H1 (cell line): ENCODE measurements at regions not wholly inside any gene's neighbourhood (a gene's known extent, or its start where the extent isn't known, plus 50 kb on each side); places are given as distances from the start of the nearest gene placed in this dataset.

Experiments
- CTCF ChIA-PET: fragments of 300-600 bp; sonication (Branson Sonifier 250); formaldehyde crosslinking; loops from one replicate; lab custom pipeline; 2021; ENCODE audit not compliant: partially characterized antibody; lab: Charles Lee
- POLR2A ChIA-PET: fragments of 300-600 bp; sonication (Branson Sonifier 250); formaldehyde crosslinking; loops from one replicate; lab custom pipeline; 2021; ENCODE audit warnings: inconsistent platforms; ENCODE audit not compliant: partially characterized antibody; lab: Charles Lee
- DNase-seq, 2 experiments: peaks; one replicate each; pipeline versions ENCODE4 v3.0.0 to v3.0.0-alpha.2; 2010 to 2022; ENCODE audit warnings: low spot score in 2 of 2, low read depth in 1 of 2, mixed read lengths in 1 of 2
- FAIRE-seq: peaks from 2 replicates; lab custom pipeline; 2011; peaks lifted over from hg19 to GRCh38; lab: Jason Lieb, UNC
- H2AFZ ChIP-seq: 2 replicates; pipeline ENCODE4 v1.8.1; 2012; ENCODE audit warnings: low read length, inconsistent platforms
- H2AK5ac ChIP-seq: 2 replicates; pipeline ENCODE4 v1.6.1; 2013; ENCODE audit warnings: low read depth, low read length
- H2BK120ac ChIP-seq: replicated peaks from 2 replicates; pipeline ENCODE3; 2013; ENCODE audit warnings: low read depth, low read length, inconsistent platforms
- H2BK12ac ChIP-seq: 2 replicates; pipeline ENCODE4 v1.6.1; 2013; ENCODE audit warnings: low read depth, low read length
- H2BK15ac ChIP-seq: 2 replicates; pipeline ENCODE4 v1.6.1; 2013; ENCODE audit warnings: low read length
- H2BK20ac ChIP-seq: 2 replicates; pipeline ENCODE4 v1.6.1; 2013; ENCODE audit warnings: low read length
- H2BK5ac ChIP-seq: 2 replicates; pipeline ENCODE4 v1.6.1; 2013; ENCODE audit warnings: low read depth, low read length
- H3K14ac ChIP-seq: 2 replicates; pipeline ENCODE4 v1.6.1; 2013; ENCODE audit warnings: inconsistent platforms; ENCODE audit not compliant: insufficient read length
- H3K18ac ChIP-seq: 2 replicates; pipeline ENCODE4 v1.6.1; 2013; ENCODE audit warnings: low read length; ENCODE audit errors: extremely low read depth
- H3K23ac ChIP-seq: 2 replicates; pipeline ENCODE4 v1.6.1; 2013; ENCODE audit warnings: inconsistent platforms; ENCODE audit not compliant: insufficient read length
- H3K23me2 ChIP-seq: 2 replicates; pipeline ENCODE4 v1.6.1; 2013; ENCODE audit warnings: low read depth, low read length
- H3K27ac ChIP-seq: 2 replicates; pipeline ENCODE4 v1.6.1; 2011; ENCODE audit warnings: low read depth, low read length, inconsistent platforms
- H3K27me3 ChIP-seq, 4 experiments: replicated peaks in 1 of 4; 1 replicate in 1 of 4; 2 replicates in 3 of 4; pipeline versions ENCODE4 v1.6.1 to v1.8.1; 2011 to 2013; ENCODE audit warnings: low read length in 3 of 4, mild to moderate bottlenecking in 3 of 4, inconsistent platforms in 2 of 4, mixed read lengths in 2 of 4, moderate library complexity in 1 of 4; ENCODE audit not compliant: control insufficient read depth in 3 of 4, insufficient read depth in 3 of 4; ENCODE audit errors: extremely low read depth in 1 of 4
- H3K36me3 ChIP-seq, 4 experiments: 2 replicates each; pipeline versions ENCODE4 v1.6.1 to v1.8.1; 2011 to 2013; ENCODE audit warnings: mild to moderate bottlenecking in 4 of 4, low read length in 3 of 4, moderate library complexity in 2 of 4, control low read depth in 1 of 4, inconsistent platforms in 1 of 4; ENCODE audit not compliant: insufficient read depth in 4 of 4, control insufficient read depth in 2 of 4
- H3K4ac ChIP-seq: replicated peaks from 2 replicates; pipeline ENCODE3; 2013; ENCODE audit warnings: low read length, low read depth, mixed read lengths, inconsistent platforms; ENCODE audit not compliant: insufficient read length
- H3K4me1 ChIP-seq, 4 experiments: replicated peaks in 1 of 4; 1 replicate in 1 of 4; 2 replicates in 3 of 4; pipeline versions ENCODE4 v1.6.1 to v1.8.1; 2011 to 2013; ENCODE audit warnings: low read length in 3 of 4, inconsistent platforms in 2 of 4, mixed read lengths in 1 of 4; ENCODE audit not compliant: insufficient read depth in 4 of 4, control insufficient read depth in 3 of 4
- H3K4me2 ChIP-seq, 2 experiments: 2 replicates each; pipeline versions ENCODE4 v1.6.1 to v1.8.1; 2011 to 2013; ENCODE audit warnings: low read depth in 2 of 2, low read length in 2 of 2, control low read depth in 1 of 2, inconsistent platforms in 1 of 2, mild to moderate bottlenecking in 1 of 2; ENCODE audit not compliant: insufficient read depth in 1 of 2
- H3K4me3 ChIP-seq, 4 experiments: fragments of 200-600, 300-600 bp in 1 of 4; sonication (generic), shearing (Covaris generic), sonication (Bioruptor Twin) in 1 of 4; 2 replicates each; pipeline versions ENCODE4 v1.5.1 to v1.8.1; 2011 to 2016; ENCODE audit warnings: low read length in 4 of 4, low read depth in 3 of 4, control low read depth in 2 of 4, inconsistent platforms in 2 of 4, mild to moderate bottlenecking in 2 of 4, mixed read lengths in 1 of 4, moderate library complexity in 1 of 4; ENCODE audit not compliant: insufficient read depth in 2 of 4; ENCODE audit errors: extremely low read depth in 1 of 4
- H3K56ac ChIP-seq: replicated peaks from 2 replicates; pipeline ENCODE3; 2013; ENCODE audit warnings: low read depth, mild to moderate bottlenecking, mixed read lengths, low read length, inconsistent platforms; ENCODE audit not compliant: insufficient read length
- H3K79me1 ChIP-seq: 2 replicates; pipeline ENCODE4 v1.6.1; 2013; ENCODE audit warnings: low read depth, low read length, control low read depth
- H3K79me2 ChIP-seq, 2 experiments: 2 replicates each; pipeline versions ENCODE4 v1.6.1 to v1.8.1; 2012 to 2013; ENCODE audit warnings: low read length in 2 of 2, mild to moderate bottlenecking in 2 of 2, inconsistent platforms in 1 of 2; ENCODE audit not compliant: insufficient read depth in 2 of 2, control insufficient read depth in 1 of 2
- H3K9ac ChIP-seq, 4 experiments: replicated peaks in 1 of 4; 1 replicate in 1 of 4; 2 replicates in 3 of 4; pipeline versions ENCODE4 v1.6.1 to v1.8.1; 2011 to 2013; ENCODE audit warnings: low read depth in 3 of 4, low read length in 3 of 4, control low read depth in 2 of 4, mild to moderate bottlenecking in 2 of 4, moderate library complexity in 2 of 4, inconsistent platforms in 1 of 4; ENCODE audit errors: extremely low read depth in 1 of 4
- H3K9me3 ChIP-seq, 2 experiments: 2 replicates each; pipeline versions ENCODE4 v1.6.1 to v1.8.1; 2012 to 2013; ENCODE audit warnings: mild to moderate bottlenecking in 2 of 2, moderate library complexity in 2 of 2, control low read depth in 1 of 2, inconsistent platforms in 1 of 2, low read depth in 1 of 2, low read length in 1 of 2, mixed read lengths in 1 of 2; ENCODE audit not compliant: insufficient read depth in 2 of 2
- H4K20me1 ChIP-seq, 2 experiments: replicated peaks in 1 of 2; 2 replicates each; pipeline versions ENCODE3 to v1.8.1; 2011 to 2013; ENCODE audit warnings: inconsistent platforms in 2 of 2, low read length in 2 of 2, mild to moderate bottlenecking in 1 of 2; ENCODE audit not compliant: insufficient read depth in 2 of 2, control insufficient read depth in 1 of 2
- H4K5ac ChIP-seq: 2 replicates; pipeline ENCODE4 v1.6.1; 2013; ENCODE audit warnings: low read length, low read depth, mixed read lengths, inconsistent platforms; ENCODE audit not compliant: insufficient read length
- H4K8ac ChIP-seq: 2 replicates; pipeline ENCODE4 v1.8.0; 2013; ENCODE audit warnings: mild to moderate bottlenecking, moderate library complexity, low read length, inconsistent platforms; ENCODE audit not compliant: insufficient read depth; ENCODE audit errors: extremely low read depth
- H4K91ac ChIP-seq: replicated peaks from 2 replicates; pipeline ENCODE3; 2013; ENCODE audit warnings: low read length, mixed read lengths, inconsistent platforms; ENCODE audit not compliant: insufficient read length
- EGR1 ChIP-seq: IDR thresholded peaks from 2 replicates; pipeline ENCODE4 v1.6.1; 2011; ENCODE audit warnings: low read depth, low read length, borderline replicate concordance
- EP300 ChIP-seq, 2 experiments: IDR thresholded peaks; 1 replicate in 1 of 2; 2 replicates in 1 of 2; pipeline ENCODE4 v1.6.1; 2011 to 2012; ENCODE audit warnings: low read depth in 2 of 2, low read length in 2 of 2, mild to moderate bottlenecking in 2 of 2, borderline replicate concordance in 1 of 2, inconsistent platforms in 1 of 2, moderate library complexity in 1 of 2
- EZH2 ChIP-seq: fragments of 200-600 bp; sonication (generic); IDR thresholded peaks from 2 replicates; pipeline ENCODE4 v1.7.1; 2012; ENCODE audit warnings: low read depth, mild to moderate bottlenecking, moderate library complexity, low read length, inconsistent platforms; ENCODE audit not compliant: severe bottlenecking
- GTF2F1 ChIP-seq: IDR thresholded peaks from 2 replicates; pipeline ENCODE4 v1.6.1; 2012; ENCODE audit warnings: low read depth, low read length, improper control_type of control experiment, borderline replicate concordance
- KDM4A ChIP-seq: IDR thresholded peaks from one replicate; pipeline ENCODE4 v1.7.1; 2012; ENCODE audit warnings: low read depth, mild to moderate bottlenecking, moderate library complexity, low read length, inconsistent platforms; ENCODE audit not compliant: severe bottlenecking
- KDM5A ChIP-seq: fragments of 200-600 bp; IDR thresholded peaks from 2 replicates; pipeline ENCODE4 v1.7.1; 2012; ENCODE audit warnings: mild to moderate bottlenecking, low read length, inconsistent platforms, mixed read lengths
- MAX ChIP-seq: IDR thresholded peaks from 2 replicates; pipeline ENCODE4 v1.6.1; 2012; ENCODE audit warnings: inconsistent platforms
- RFX5 ChIP-seq: IDR thresholded peaks from 2 replicates; pipeline ENCODE4 v1.6.1; 2011; ENCODE audit warnings: low read depth, low read length, improper control_type of control experiment, borderline replicate concordance
- TBP ChIP-seq: IDR thresholded peaks from 2 replicates; pipeline ENCODE4 v1.6.1; 2011; ENCODE audit warnings: low read depth, low read length, improper control_type of control experiment
- TCF12 ChIP-seq: IDR thresholded peaks from 2 replicates; pipeline ENCODE4 v1.6.1; 2011; ENCODE audit warnings: low read depth, mild to moderate bottlenecking, low read length
- TEAD4 ChIP-seq: IDR thresholded peaks from 2 replicates; pipeline ENCODE4 v1.6.1; 2012; ENCODE audit warnings: low read depth, low read length, inconsistent platforms, mixed read lengths
- USF2 ChIP-seq: IDR thresholded peaks from 2 replicates; pipeline ENCODE4 v1.6.1; 2011; ENCODE audit warnings: low read length, improper control_type of control experiment
- ZNF274 ChIP-seq: IDR thresholded peaks from 2 replicates; pipeline ENCODE4 v1.7.0; 2012; ENCODE audit warnings: low read length, borderline replicate concordance; ENCODE audit errors: extremely low read depth
- WGBS, 2 experiments: shearing (Covaris generic) in 1 of 2; methylation state at CpG; one replicate each; pipeline versions ENCODE4 v1.1.6 to v1.1.7; 2013 to 2015; ENCODE audit warnings: low lambda C conversion rate in 2 of 2, mixed read lengths in 2 of 2, inconsistent platforms in 1 of 2, low coverage in 1 of 2, missing lambda C conversion rate in 1 of 2; ENCODE audit not compliant: insufficient replicate concordance in 2 of 2, insufficient coverage in 1 of 2, insufficient read length in 1 of 2; ENCODE audit errors: extremely low coverage in 1 of 2, missing lambda C conversion rate in 1 of 2; 5-methylcytosine and 5-hydroxymethylcytosine counted together

- Histone ChIP-seq H3K56ac (no peak overlapping the region), H3K4ac (no peak overlapping the region), H3K4me3 (no peak overlapping the region), H4K20me1 (no peaks in the 10 kb centered on the region), H3K4me1 (no peaks in the 10 kb centered on the region), H3K18ac (no peak overlapping the region), H3K27me3 (no peaks in the 10 kb centered on the region; a peak in 1 of 7 replicates), H2BK12ac (no peak overlapping the region), H3K14ac (no peak overlapping the region), H2BK15ac (no peak overlapping the region), H2BK20ac (no peak overlapping the region), H3K79me1 (no peaks in the 10 kb centered on the region), H3K79me2 (no peaks in the 10 kb centered on the region), H3K23me2 (no peaks in the 10 kb centered on the region), H3K36me3 (no peaks in the 10 kb centered on the region), H3K23ac (no peak overlapping the region), H3K9ac (no peak overlapping the region), H3K4me2 (no peak overlapping the region), H4K91ac (no peak overlapping the region), H3K9me3 (no peaks in the 10 kb centered on the region), H4K8ac (no peak overlapping the region), H2AFZ (no peak overlapping the region), H2BK120ac (no peak overlapping the region), H4K5ac (no peak overlapping the region), H2AK5ac (no peak overlapping the region), H2BK5ac (no peak overlapping the region), H3K27ac (no peak overlapping the region)
- DNase-seq, result no peak
- POLR2A ChIA-PET, result no interaction called here
- no peak for FAIRE-seq
- CTCF ChIA-PET, result interaction anchor here (0.6 to 3.3 kb wide), 6 partner anchors 8 to 254 kb away, joined by 3 to 20 read pairs (median 4); no protein-coding TSS in a partner anchor
- TF ChIP-seq USF2 (no peak), EGR1 (no peak), TEAD4 (no peak), EZH2 (no peak), KDM5A (no peak), GTF2F1 (no peak), MAX (no peak), ZNF274 (no peak), TBP (no peak), RFX5 (no peak), KDM4A (no peak), EP300 (IDR thresholded peaks at IDR 0.05; ENCODE audit: borderline replicate concordance in 1 of 2, low read depth in 2 of 2, low read length in 2 of 2) (no peak), TCF12 (no peak)
- WGBS, 2 experiments, result 94% methylated on average over 11 of the region's 11 CpGs; no CpG with 5 or more reads in 1 of the 2 experiments
Measured at GRCh38 chr14:87067591-87067990, 925.4 kb downstream of the GALC start.
